GM23248 (cell line): ENCODE measurements at regions not wholly inside any gene's neighbourhood (a gene's known extent, or its start where the extent isn't known, plus 50 kb on each side); places are given as distances from the start of the nearest gene placed in this dataset.

Source experiments
- EZH2 ChIP-seq: fragments of 200-600 bp; sonication (generic); IDR thresholded peaks from 2 replicates; pipeline ENCODE4 v1.6.1; 2018; ENCODE audit warnings: antibody characterized with exemption, mild to moderate bottlenecking; ENCODE audit not compliant: insufficient read depth, poor library complexity, severe bottlenecking
- EZH2phosphoT487 ChIP-seq: fragments of 200-600 bp; sonication (generic); IDR thresholded peaks from 2 replicates; pipeline ENCODE4 v1.6.1; 2018; ENCODE audit warnings: antibody characterized with exemption, moderate library complexity, mild to moderate bottlenecking, low read depth; ENCODE audit not compliant: insufficient read depth

- no peak for TF ChIP-seq EZH2
- TF ChIP-seq EZH2phosphoT487 = no peak
Observed at GRCh38 chr3:159186581-159186980, 384.7 kb downstream of the MFSD1 start.
